ENCODE measurements at regions not wholly inside any gene's neighbourhood (a gene's known extent, or its start where the extent isn't known, plus 50 kb on each side); places are given as distances from the start of the nearest gene placed in this dataset.

DNA sequence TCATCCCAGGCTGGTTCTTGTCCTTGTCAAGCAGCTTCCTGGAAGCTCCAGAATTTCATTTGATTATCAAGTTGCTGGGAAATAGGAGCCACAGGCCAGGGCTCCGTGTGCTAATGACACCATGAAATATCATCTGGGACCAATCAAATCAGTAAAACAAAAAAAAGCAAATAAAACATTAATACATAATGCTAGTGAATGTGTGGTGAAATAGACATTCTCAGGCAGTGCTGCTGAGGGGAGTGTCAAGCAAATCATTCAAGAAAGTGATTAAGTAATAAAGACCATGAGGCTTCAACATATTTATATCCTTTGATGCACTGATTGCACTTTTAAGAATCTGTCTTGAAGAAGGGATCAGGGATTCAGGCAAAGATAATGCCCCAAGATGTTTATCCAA, 213.7 kb downstream of the MATN1 start:
- TF ChIP-seq CTCF (IDR thresholded peaks at IDR 0.05; ENCODE audit: low read length, missing control alignments): no peak

DNA sequence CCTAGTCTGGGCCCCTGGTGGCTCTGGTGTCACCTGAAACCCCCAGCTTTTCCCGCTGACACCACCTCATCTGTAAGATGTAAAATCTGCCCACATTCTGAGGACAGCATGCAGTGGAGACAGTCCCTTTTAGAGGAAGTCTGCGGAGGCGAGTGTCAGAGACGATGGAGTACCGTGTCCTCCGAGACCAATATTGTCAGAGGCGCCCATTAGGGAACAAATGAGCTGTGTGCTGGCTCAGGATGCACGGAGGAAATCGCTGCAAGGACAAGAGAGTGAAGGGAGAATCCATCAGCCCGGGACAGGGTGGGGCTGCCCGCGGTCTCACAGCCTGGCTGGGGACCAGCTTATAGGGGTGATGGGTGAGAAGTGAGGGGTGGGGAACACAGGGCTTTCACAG, 214.8 kb downstream of the MATN1 start:
- H3K4me3 ChIP-seq (replicated peaks; ENCODE audit: low read depth, low read length): no peak overlapping the region
- no peak for DNase-seq (ENCODE audit: low read depth)
- no peak for TF ChIP-seq CTCF (IDR thresholded peaks at IDR 0.05; ENCODE audit: low read length, missing control alignments)

More for the DNA sequence above, 213.7 kb downstream of the MATN1 start:
- H3K4me3 ChIP-seq (replicated peaks; ENCODE audit: low read depth, low read length): no peak overlapping the region
- no peak for DNase-seq (ENCODE audit: low read depth)

GRCh38 chr1:30508175-30508448, 215.3 kb downstream of the MATN1 start:
- TF ChIP-seq CTCF (IDR thresholded peaks at IDR 0.05; ENCODE audit: low read length, missing control alignments): no peak
- no peak overlapping the region for H3K4me3 ChIP-seq (replicated peaks; ENCODE audit: low read depth, low read length)
- no peak for DNase-seq (ENCODE audit: low read depth)

DNA sequence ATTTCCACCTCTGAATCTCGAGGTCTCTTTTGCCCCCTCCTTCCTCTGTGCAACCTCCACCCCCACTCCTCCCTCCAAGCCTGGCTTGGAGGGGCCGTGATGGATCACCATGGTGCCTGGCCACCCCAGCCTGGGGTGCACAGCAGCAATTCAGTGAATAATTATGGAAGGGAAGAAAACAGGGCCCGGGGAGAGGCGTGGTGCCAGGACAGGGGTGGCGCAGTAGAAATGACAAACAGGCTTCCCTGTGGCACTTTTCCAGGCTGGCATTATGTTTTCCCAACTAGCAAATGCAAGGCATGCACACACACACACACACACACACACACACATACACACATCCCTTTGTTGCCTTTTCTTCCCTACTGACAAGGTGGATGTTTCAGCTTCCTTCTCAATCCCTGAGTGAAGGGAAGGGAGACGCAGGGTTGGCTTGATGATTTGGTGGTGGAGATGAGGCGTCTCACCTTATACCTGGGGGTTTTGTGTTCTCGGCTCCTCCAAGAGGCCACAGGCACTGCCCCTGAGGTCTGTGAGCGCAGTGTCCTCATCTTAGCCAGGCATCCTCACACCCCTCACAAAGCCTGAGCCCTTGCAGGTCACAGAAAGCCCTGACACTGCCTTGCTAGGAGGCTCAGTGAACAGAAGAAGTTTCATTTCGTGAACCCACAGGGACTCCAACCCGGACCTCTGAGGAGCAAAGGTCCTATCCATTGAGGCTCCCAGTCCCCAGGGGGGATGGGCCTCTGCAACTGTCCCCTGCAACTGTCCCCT, 215.8 kb downstream of the MATN1 start:
- DNase-seq (ENCODE audit: low read depth): no peak
- no peak overlapping the region for H3K4me3 ChIP-seq (replicated peaks; ENCODE audit: low read depth, low read length)
- TF ChIP-seq CTCF (IDR thresholded peaks at IDR 0.05; ENCODE audit: low read length, missing control alignments): no peak

DNA sequence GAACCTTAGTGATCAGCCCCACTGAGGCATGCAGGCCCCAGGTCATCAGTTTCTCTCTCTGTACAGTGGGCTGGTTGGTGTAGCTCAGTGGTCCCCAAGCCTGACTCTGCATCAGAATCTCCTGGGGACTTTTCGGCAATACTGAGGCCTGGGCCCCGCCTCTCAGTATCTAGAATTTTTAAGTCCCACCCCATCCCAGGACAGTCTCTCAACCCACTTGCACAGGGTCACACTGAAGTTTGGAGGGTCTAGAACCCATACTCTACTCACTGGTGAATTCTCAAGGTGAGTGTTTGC, 216.4 kb downstream of the MATN1 start:
- DNase-seq (ENCODE audit: low read depth): no peak

DNA sequence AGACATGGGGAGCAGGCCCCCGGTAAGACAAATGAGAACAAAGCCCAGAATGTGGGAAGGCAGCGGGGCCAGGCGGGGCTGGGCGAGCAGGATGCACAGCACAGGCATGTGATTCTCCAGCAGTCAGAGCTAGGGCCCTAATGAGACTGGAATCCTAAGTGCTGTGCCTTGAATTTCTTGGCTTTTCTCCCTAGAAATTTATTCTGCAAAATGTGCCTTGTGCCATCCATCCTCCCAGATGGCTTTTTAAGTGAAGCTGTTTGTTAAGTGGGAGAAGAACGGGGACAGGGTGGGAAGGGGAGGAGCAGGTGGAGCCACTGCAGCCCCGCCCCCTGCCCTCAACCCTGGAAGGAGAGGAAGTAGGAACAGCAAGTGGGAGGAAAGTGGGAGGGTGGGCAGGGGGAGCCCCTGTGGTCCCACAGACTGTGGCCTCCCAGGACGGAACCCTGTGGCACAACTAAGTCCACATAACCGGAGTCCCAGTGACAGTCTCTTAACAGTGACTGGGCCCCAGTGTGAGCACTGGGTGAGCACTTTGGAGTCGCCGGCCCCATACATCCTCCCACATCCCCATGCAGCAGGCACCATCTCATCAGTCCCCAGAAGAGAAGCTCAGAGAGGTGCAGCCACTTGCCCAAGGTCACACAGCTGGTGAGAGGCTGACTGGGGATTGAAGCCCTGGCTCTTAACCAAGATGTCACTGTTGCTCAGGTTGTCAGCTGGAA, 216.9 kb downstream of the MATN1 start:
- no peak for DNase-seq (ENCODE audit: low read depth)
- H3K4me3 ChIP-seq (replicated peaks; ENCODE audit: low read depth, low read length): no peak overlapping the region
- TF ChIP-seq CTCF (IDR thresholded peaks at IDR 0.05; ENCODE audit: low read length, missing control alignments): no peak

More for the DNA sequence above, 216.4 kb downstream of the MATN1 start:
- no peak overlapping the region for H3K4me3 ChIP-seq (replicated peaks; ENCODE audit: low read depth, low read length)
- no peak for TF ChIP-seq CTCF (IDR thresholded peaks at IDR 0.05; ENCODE audit: low read length, missing control alignments)

GRCh38 chr1:30505853-30506252, 217.5 kb downstream of the MATN1 start:
- no peak for TF ChIP-seq CTCF (IDR thresholded peaks at IDR 0.05; ENCODE audit: low read length, missing control alignments)
- no peak overlapping the region for H3K4me3 ChIP-seq (replicated peaks; ENCODE audit: low read depth, low read length)
- DNase-seq (ENCODE audit: low read depth): no peak

All from fibroblast of pulmonary artery (primary cell).